BE2C (cell line): ENCODE measurements at regions not wholly inside any gene's neighbourhood (a gene's known extent, or its start where the extent isn't known, plus 50 kb on each side); places are given as distances from the start of the nearest gene placed in this dataset.

ENCODE experiments used
- DNase-seq: peaks from one replicate; pipeline ENCODE4 v3.0.0-alpha.2; 2020
- H3K27me3 ChIP-seq: fragments of 250-450 bp; sonication (Bioruptor Pico); 2 replicates; pipeline ENCODE4 v1.5.1; 2020; ENCODE audit warnings: mild to moderate bottlenecking
- H3K36me3 ChIP-seq: fragments of 250-450 bp; sonication (Bioruptor Pico); 2 replicates; pipeline ENCODE4 v1.5.1; 2020; ENCODE audit warnings: mild to moderate bottlenecking
- H3K4me1 ChIP-seq: fragments of 250-450 bp; sonication (Bioruptor Pico); 2 replicates; pipeline ENCODE4 v1.5.1; 2020
- H3K4me3 ChIP-seq: 2 replicates; pipeline ENCODE4 v1.5.1; 2011; ENCODE audit warnings: low read depth, low read length
- H3K9me3 ChIP-seq: fragments of 250-450 bp; sonication (Bioruptor Pico); 2 replicates; pipeline ENCODE4 v1.5.1; 2020
- CTCF ChIP-seq: IDR thresholded peaks from 2 replicates; pipeline ENCODE4 v1.5.1; 2012; ENCODE audit warnings: mild to moderate bottlenecking, low read depth, low read length

GRCh38 chr22:49153921-49154320 is 673.8 kb downstream of the BRD1 start:
- Histone ChIP-seq H3K4me3 (no peak overlapping the region), H3K36me3 (no peaks in the 10 kb centered on the region), H3K4me1 (no peaks in the 10 kb centered on the region), H3K9me3 (no peaks in the 10 kb centered on the region; the same call in 1 of the 2 replicates), H3K27me3 (no peaks in the 10 kb centered on the region)
- TF ChIP-seq CTCF: no peak
- DNase-seq: no peak

GRCh38 chr22:49152939-49153770 is 674.5 kb downstream of the BRD1 start:
- no peaks in the 10 kb centered on the region for H3K36me3 ChIP-seq
- no peak overlapping the region for H3K4me3 ChIP-seq
- no peak for DNase-seq
- TF ChIP-seq CTCF: no peak
- no peaks in the 10 kb centered on the region for H3K27me3 ChIP-seq
- no peaks in the 10 kb centered on the region; the same call in 1 of the 2 replicates for H3K9me3 ChIP-seq
- H3K4me1 ChIP-seq: no peaks in the 10 kb centered on the region

GRCh38 chr22:49152127-49152938 is 675.3 kb downstream of the BRD1 start:
- Histone ChIP-seq H3K27me3 (no peaks in the 10 kb centered on the region), H3K36me3 (no peaks in the 10 kb centered on the region)
- no peak for DNase-seq

GRCh38 chr22:49151256-49152126 is 676.2 kb downstream of the BRD1 start:
- no peak for DNase-seq
- Histone ChIP-seq H3K9me3 (peaks cover 2% of the 10 kb centered on the region; the same call in 1 of the 2 replicates), H3K36me3 (no peaks in the 10 kb centered on the region), H3K4me1 (no peaks in the 10 kb centered on the region), H3K27me3 (no peaks in the 10 kb centered on the region), H3K4me3 (no peak overlapping the region)
- TF ChIP-seq CTCF: no peak

More at GRCh38 chr22:49152127-49152938, 675.3 kb downstream of the BRD1 start:
- TF ChIP-seq CTCF: no peak
- Histone ChIP-seq H3K4me1 (no peaks in the 10 kb centered on the region), H3K9me3 (peaks cover 2% of the 10 kb centered on the region; the same call in 1 of the 2 replicates), H3K4me3 (no peak overlapping the region)

GRCh38 chr22:49150801-49151221 is 676.9 kb downstream of the BRD1 start:
- Histone ChIP-seq H3K27me3 (no peaks in the 10 kb centered on the region), H3K9me3 (peaks cover 2% of the 10 kb centered on the region; the same call in 1 of the 2 replicates), H3K4me3 (no peak overlapping the region), H3K36me3 (no peaks in the 10 kb centered on the region), H3K4me1 (no peaks in the 10 kb centered on the region)
- no peak for TF ChIP-seq CTCF
- no peak for DNase-seq
